ENCODE measurements at regions not wholly inside any gene's neighbourhood (a gene's known extent, or its start where the extent isn't known, plus 50 kb on each side); places are given as distances from the start of the nearest gene placed in this dataset.
A peak's percentile ranks its signal among the peaks of the same experiment; 100 is the strongest.

DNA sequence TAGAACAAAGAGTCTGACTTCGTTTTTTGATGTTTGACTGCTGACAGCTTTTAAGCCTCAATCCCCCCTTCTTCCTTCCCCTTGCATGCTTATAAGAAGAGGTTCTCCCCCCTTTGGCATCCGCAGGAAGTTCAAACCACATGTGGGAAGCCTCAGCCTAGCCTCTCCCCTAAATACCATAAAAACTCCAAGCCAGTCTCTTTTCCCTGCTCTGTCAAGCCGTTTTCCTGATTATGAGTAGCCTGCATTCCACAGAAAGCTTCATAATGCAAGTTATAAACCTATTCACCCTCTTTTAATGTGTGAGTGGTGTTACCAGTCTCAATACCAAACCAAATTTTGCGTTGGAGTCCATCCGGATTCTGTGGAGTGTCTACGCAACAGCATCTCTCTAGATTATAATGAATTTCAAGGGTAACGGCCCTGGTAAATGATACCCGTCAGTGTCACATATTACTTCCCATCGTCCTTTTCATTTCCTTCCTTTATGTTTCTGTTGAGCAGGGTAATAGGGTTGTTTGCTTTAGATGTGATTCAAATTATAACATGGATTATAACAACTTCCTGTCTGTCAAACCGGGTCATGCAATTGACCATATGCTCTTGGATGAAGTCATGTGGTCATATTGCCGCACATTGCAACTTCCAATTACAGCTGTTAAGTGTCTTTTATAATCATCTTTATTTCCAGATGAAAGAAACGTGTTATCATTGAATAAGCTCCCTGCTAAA lies 717.5 kb downstream of the RWDD3 start:
- no peak for TF ChIP-seq ZFX (IDR thresholded peaks at IDR 0.05; ENCODE audit: borderline replicate concordance)
- TF ChIP-seq, protein P1, sequence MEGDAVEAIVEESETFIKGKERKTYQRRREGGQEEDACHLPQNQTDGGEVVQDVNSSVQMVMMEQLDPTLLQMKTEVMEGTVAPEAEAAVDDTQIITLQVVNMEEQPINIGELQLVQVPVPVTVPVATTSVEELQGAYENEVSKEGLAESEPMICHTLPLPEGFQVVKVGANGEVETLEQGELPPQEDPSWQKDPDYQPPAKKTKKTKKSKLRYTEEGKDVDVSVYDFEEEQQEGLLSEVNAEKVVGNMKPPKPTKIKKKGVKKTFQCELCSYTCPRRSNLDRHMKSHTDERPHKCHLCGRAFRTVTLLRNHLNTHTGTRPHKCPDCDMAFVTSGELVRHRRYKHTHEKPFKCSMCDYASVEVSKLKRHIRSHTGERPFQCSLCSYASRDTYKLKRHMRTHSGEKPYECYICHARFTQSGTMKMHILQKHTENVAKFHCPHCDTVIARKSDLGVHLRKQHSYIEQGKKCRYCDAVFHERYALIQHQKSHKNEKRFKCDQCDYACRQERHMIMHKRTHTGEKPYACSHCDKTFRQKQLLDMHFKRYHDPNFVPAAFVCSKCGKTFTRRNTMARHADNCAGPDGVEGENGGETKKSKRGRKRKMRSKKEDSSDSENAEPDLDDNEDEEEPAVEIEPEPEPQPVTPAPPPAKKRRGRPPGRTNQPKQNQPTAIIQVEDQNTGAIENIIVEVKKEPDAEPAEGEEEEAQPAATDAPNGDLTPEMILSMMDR (IDR thresholded peaks at IDR 0.05) = no peak
- no peak overlapping the region for H3K27ac ChIP-seq

DNA sequence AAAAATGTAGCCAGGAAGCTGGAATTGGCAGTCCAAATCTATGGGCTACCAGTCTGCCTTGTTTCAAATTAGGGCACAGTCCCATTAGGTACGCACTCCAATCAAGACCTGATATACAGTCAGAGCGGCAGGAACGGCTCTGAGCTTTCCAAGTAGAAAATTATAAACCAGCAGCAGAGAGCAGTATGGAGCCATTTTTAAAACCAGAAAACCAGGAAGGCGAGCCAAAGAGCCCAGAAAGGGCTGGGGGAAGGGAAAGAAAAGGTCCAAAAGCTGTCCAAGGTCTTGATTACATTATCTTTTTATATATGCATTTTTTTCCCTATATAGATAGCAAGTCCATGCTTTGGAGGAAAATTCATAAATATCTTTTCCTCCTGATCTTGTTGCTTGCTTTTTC lies 719.0 kb downstream of the RWDD3 start:
- no peak overlapping the region for H3K27ac ChIP-seq
- TF ChIP-seq, protein P1 (IDR thresholded peaks at IDR 0.05) = peak; percentile 34
- no peak for TF ChIP-seq ZFX (IDR thresholded peaks at IDR 0.05; ENCODE audit: borderline replicate concordance)

DNA sequence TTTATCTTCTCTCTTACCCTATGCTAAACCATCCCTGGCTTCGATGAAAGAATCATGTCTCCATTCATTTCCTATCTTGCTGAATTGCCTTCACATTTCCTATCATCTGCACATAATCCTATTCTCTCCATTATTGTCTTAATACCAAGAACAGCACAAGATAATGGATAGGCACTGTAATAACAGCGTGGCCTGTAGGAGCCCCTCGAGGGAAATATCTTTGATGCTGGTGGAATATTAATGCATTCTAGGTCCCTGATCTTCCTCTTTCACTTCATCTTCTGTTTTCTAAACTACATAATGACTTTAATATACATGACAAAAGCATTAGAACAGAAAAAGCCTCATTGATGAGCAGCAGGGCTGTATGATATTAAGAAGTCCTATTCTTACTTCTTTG lies 720.6 kb downstream of the RWDD3 start:
- TF ChIP-seq ZFX (IDR thresholded peaks at IDR 0.05; ENCODE audit: borderline replicate concordance) = no peak
- TF ChIP-seq, protein P1 (IDR thresholded peaks at IDR 0.05) = no peak
- H3K27ac ChIP-seq = no peak overlapping the region

DNA sequence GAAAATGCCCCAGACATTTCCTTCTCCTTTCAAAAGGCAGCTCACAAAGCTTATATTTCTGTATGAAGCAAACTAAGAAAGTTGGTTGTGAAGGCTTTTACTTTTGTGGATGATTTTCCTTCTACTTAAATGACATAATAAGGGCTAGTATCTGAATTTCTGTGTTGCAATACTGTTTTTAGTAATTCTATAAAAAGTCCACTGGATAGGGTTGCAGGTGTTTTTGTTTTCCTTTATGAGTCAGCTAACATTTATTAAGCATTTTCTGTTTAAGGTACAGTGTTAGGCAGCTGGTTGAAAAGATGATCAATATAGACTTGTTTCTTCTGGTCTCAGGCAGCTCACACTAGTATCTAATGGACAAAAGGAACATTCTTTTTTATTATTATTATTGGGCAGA lies 722.2 kb downstream of the RWDD3 start:
- TF ChIP-seq, protein P1 (IDR thresholded peaks at IDR 0.05) = no peak
- TF ChIP-seq ZFX (IDR thresholded peaks at IDR 0.05; ENCODE audit: borderline replicate concordance) = no peak

DNA sequence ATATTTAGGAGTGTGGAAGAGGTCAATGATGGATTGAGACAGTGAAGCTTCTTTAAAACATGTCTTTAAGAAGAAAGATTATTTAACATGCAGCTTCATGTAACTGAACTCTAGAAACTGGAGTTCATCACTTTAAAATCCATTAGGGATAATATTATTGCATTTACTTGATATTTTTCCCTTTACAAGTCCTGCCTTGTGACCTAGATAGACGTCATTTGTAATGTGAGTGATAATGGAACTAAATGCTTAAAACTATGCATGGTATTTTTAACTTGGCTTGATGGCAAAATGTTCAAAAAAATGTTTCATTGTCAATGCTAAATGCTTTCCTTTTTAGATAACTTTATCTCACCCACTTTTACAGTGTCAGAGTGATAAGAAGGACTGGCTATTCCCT lies 723.7 kb downstream of the RWDD3 start:
- TF ChIP-seq, protein P1 (IDR thresholded peaks at IDR 0.05) = no peak
- no peak for TF ChIP-seq ZFX (IDR thresholded peaks at IDR 0.05; ENCODE audit: borderline replicate concordance)

More for the DNA sequence above, 722.2 kb downstream of the RWDD3 start:
- no peak overlapping the region for H3K27ac ChIP-seq

DNA sequence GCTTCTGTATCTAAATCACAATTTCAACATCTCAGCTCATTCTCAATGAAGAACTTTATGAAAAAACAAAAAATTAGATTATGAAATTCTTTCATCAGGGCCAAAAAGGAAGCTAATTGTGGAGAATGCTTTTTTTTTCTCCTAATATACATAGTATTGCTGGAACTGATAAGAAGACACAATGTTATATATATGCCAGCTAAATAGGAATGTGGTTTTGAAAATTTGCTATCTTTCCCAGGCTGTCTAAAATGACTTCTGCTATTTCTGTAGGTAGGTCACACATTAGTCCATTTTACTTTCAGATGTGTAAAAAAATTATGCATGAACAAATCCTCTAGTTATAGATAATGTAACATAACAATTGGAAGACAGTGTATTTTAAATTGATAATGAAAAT lies 732.9 kb downstream of the RWDD3 start:
- no peak for TF ChIP-seq ZFX (IDR thresholded peaks at IDR 0.05; ENCODE audit: borderline replicate concordance)
- TF ChIP-seq, protein P1 (IDR thresholded peaks at IDR 0.05) = no peak
- H3K27ac ChIP-seq = no peak overlapping the region

More for the DNA sequence above, 723.7 kb downstream of the RWDD3 start:
- no peak overlapping the region for H3K27ac ChIP-seq

DNA sequence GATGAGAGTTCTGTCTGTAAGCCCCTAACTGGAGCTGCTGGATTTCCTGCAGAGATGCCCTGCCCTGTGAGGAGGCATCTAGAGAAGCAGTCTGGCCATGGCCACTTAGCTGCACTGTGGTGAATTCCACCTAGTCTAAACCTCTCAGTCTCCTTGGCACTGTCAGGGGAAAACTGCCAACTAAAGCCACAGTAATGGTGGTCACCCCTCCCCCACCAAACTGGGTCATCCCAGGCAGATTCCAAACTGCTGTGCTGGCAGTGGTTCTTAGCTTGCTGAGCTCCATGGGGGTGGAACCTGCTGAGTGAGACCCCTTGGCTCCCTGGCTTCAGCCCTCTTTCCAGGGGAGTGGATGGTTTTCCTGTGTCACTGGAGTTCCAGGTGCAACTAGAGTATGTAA lies 740.6 kb downstream of the RWDD3 start:
- H3K27ac ChIP-seq = no peak overlapping the region
- TF ChIP-seq, protein P1 (IDR thresholded peaks at IDR 0.05) = no peak
- TF ChIP-seq ZFX (IDR thresholded peaks at IDR 0.05; ENCODE audit: borderline replicate concordance) = no peak
